Stimulated activated naive CD8-positive, alpha-beta T cell treated with anti-CD3 and anti-CD28 coated beads, Interleukin-15, Interleukin-2, amounts not matched to agents 100 ng/mL and 50 ng/mL, for 24 hours (primary cell): ENCODE measurements at regions not wholly inside any gene's neighbourhood (a gene's known extent, or its start where the extent isn't known, plus 50 kb on each side); places are given as distances from the start of the nearest gene placed in this dataset.

Source experiments
- H3K27ac Mint-ChIP-seq: one replicate; pipeline ENCODE4 v1.8.0; 2021; ENCODE audit warnings: mild to moderate bottlenecking, mixed read lengths
- H3K27me3 Mint-ChIP-seq: one replicate; pipeline ENCODE4 v1.8.0; 2021; ENCODE audit warnings: mixed read lengths
- H3K36me3 Mint-ChIP-seq: one replicate; pipeline ENCODE4 v1.8.0; 2021; ENCODE audit warnings: low read depth, mixed read lengths
- H3K4me1 Mint-ChIP-seq: one replicate; pipeline ENCODE4 v1.8.0; 2021; ENCODE audit warnings: low read depth, mixed read lengths
- H3K4me3 Mint-ChIP-seq: one replicate; pipeline ENCODE4 v1.8.0; 2021; ENCODE audit warnings: mild to moderate bottlenecking, mixed read lengths
- H3K9me3 Mint-ChIP-seq: one replicate; pipeline ENCODE4 v1.8.0; 2021; ENCODE audit warnings: mixed read lengths

GRCh38 chr5:171581781-171582180, 162.3 kb downstream of the FGF18 start:
- H3K4me1 Mint-ChIP-seq: no peaks in the 10 kb centered on the region
- no peaks in the 10 kb centered on the region for H3K36me3 Mint-ChIP-seq
- H3K27me3 Mint-ChIP-seq: peaks cover 22% of the 10 kb centered on the region
- H3K4me3 Mint-ChIP-seq: no peak overlapping the region
- H3K9me3 Mint-ChIP-seq: no peaks in the 10 kb centered on the region
- no peak overlapping the region for H3K27ac Mint-ChIP-seq

DNA sequence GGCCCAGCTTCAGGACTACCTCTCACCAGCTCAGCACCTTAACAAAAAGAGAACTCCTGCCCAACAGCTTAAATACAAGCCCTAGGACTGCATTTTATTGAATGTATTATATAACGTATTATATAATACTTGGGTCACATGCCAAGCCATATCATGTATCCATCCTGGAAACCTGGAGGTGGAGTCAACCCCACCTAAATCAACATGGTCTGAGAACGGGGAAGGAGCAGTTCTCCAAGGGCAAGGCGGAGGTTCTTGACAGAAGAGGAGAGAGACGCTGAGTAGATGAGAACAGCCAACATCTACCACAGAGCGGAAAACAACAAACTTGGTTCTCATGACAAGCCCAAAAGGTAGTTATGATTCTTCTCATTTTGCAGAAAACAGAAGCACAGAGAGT, 163.4 kb downstream of the FGF18 start:
- Mint-ChIP-seq H3K4me1 (no peaks in the 10 kb centered on the region), H3K27ac (no peak overlapping the region), H3K9me3 (no peaks in the 10 kb centered on the region), H3K27me3 (peaks cover 26% of the 10 kb centered on the region), H3K4me3 (no peak overlapping the region), H3K36me3 (no peaks in the 10 kb centered on the region)

DNA sequence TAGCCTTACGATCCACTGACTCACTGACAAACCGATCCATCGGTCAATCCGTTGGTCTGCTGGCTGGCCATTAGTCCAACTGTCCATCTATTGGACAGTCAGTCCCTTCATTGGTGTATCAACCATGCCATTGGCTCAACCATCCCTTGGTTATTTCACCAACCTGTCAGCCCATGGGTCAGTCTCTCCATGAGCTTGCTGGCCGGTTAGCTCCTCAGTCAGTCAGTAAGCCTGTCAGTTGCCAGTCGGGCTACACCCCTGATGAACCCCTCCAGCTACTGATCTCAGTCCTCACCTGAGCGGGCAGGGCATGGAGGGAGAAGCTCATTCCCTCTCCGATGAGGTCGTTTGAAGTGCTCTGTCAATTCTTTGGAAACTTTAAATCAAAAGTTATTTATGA, 166.5 kb downstream of the FGF18 start:
- peaks cover 36% of the 10 kb centered on the region for H3K27me3 Mint-ChIP-seq
- H3K27ac Mint-ChIP-seq: no peak overlapping the region
- H3K4me3 Mint-ChIP-seq: no peak overlapping the region
- H3K36me3 Mint-ChIP-seq: no peaks in the 10 kb centered on the region
- no peaks in the 10 kb centered on the region for H3K4me1 Mint-ChIP-seq
- H3K9me3 Mint-ChIP-seq: no peaks in the 10 kb centered on the region

DNA sequence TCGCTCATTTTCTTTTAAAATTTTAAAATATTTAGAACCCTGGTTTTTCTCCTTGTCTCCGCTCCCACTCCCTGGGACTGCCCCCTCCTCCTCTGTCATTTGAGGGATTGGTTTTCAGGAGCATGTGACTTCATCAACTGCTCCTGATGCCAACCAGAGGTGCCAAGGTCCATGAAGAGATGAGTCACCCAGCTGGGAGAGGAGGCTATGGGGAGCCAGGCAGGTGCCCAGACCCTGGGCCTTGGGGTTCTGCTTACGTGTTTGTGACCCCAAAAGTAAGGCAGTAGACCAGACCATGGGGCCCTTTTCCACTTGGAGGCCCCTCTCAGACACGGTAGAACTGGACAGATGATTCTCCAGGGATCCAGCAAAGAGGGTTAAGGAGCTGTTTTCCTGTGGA, 167.0 kb downstream of the FGF18 start:
- Mint-ChIP-seq H3K4me1 (no peaks in the 10 kb centered on the region), H3K4me3 (no peak overlapping the region), H3K27me3 (peaks cover 36% of the 10 kb centered on the region), H3K36me3 (no peaks in the 10 kb centered on the region), H3K9me3 (no peaks in the 10 kb centered on the region), H3K27ac (no peak overlapping the region)

DNA sequence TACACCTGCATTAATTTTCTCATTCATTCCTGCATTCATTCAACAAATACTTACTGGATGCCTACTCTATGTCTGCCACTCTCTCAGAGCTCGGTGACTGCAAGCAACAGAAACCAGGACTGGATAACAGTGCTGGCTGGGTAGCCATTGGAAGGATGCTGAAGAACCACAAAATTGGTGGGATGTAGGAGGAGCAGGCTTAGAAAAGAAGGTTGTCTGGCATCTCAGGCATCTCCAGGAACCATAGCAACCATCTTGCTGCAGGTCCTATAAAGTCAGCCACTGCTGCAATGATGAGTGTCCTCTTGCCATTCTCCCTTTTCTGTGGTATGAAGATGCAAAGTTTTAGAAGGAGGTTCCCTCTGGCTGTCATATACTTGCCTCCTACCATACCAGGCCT, 168.6 kb downstream of the FGF18 start:
- H3K36me3 Mint-ChIP-seq: no peaks in the 10 kb centered on the region
- peaks cover 36% of the 10 kb centered on the region for H3K27me3 Mint-ChIP-seq
- H3K27ac Mint-ChIP-seq: no peak overlapping the region
- H3K9me3 Mint-ChIP-seq: no peaks in the 10 kb centered on the region
- H3K4me1 Mint-ChIP-seq: no peaks in the 10 kb centered on the region
- H3K4me3 Mint-ChIP-seq: no peak overlapping the region

GRCh38 chr5:171588790-171589189, 169.3 kb downstream of the FGF18 start:
- Mint-ChIP-seq H3K27me3 (peaks cover 29% of the 10 kb centered on the region), H3K9me3 (no peaks in the 10 kb centered on the region), H3K4me3 (no peak overlapping the region), H3K27ac (no peak overlapping the region), H3K36me3 (no peaks in the 10 kb centered on the region), H3K4me1 (no peaks in the 10 kb centered on the region)

DNA sequence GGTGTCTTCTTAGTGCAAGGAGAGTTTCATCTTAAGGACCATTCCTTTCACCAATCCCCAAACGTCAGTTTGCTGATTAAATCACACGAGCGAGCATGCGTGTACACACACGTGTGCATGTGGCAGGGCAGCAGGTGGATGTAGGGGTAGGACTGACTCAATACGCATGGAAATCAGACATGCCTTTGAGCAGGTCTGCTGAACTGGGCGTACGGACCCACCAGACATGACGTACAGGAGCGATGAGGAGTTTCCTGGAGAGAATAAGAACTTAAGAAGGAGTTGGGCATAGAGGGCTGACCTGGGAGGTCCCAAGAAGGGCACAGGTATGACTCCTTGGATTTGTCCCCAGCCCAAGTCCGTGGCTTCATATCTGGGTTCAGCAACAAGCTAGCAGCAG, 170.0 kb downstream of the FGF18 start:
- H3K4me3 Mint-ChIP-seq: no peak overlapping the region
- no peaks in the 10 kb centered on the region for H3K9me3 Mint-ChIP-seq
- no peaks in the 10 kb centered on the region for H3K4me1 Mint-ChIP-seq
- H3K36me3 Mint-ChIP-seq: no peaks in the 10 kb centered on the region
- no peak overlapping the region for H3K27ac Mint-ChIP-seq
- H3K27me3 Mint-ChIP-seq: peaks cover 24% of the 10 kb centered on the region

DNA sequence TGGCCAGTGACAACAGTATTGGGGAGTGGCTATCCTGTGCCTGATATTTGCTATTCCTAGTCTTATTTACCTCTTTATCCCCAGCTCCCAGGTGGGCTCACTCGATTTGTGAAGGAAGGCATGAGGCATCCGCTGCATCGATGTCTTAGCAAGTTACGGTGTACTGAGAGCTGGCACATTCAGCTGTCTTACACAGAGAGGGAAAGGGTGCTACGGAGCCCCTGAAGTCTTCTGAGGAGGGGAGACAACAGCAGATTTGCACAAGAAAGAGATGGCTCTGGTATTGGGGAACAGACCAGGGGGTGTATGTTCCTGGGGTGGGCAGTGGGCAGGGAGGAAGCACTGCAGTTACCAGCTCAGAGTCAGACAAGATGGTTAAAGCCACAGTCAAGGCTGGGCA, 172.6 kb downstream of the FGF18 start:
- Mint-ChIP-seq H3K36me3 (no peaks in the 10 kb centered on the region), H3K4me1 (peaks cover 6% of the 10 kb centered on the region), H3K27ac (no peak overlapping the region), H3K27me3 (peaks cover 19% of the 10 kb centered on the region), H3K4me3 (no peak overlapping the region), H3K9me3 (no peaks in the 10 kb centered on the region)

DNA sequence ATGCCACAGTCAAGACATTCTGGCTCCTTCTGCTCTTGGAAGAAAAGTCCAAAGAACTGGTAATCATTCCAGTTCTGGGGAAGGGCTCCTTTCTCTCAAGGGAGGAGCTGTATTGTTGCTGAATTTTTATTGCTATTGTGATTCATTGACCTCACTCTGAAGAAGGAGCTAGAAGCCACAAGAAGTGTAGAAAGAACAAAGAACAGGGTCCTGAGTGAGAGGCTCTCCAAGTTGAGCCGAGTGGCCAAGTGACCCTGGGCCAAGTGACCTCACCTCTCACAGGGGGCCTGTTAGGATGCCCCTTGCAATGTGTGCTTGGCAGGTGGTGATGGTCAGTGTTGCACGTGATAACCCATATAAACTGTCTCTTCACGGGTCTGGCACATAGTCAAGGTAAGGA, 173.3 kb downstream of the FGF18 start:
- Mint-ChIP-seq H3K27me3 (peaks cover 18% of the 10 kb centered on the region), H3K9me3 (no peaks in the 10 kb centered on the region), H3K4me1 (peaks cover 6% of the 10 kb centered on the region), H3K36me3 (no peaks in the 10 kb centered on the region), H3K27ac (no peak overlapping the region), H3K4me3 (no peak overlapping the region)

- H3K4me3 Mint-ChIP-seq: no peak overlapping the region
- H3K36me3 Mint-ChIP-seq: no peaks in the 10 kb centered on the region
- peaks cover 19% of the 10 kb centered on the region for H3K27me3 Mint-ChIP-seq
- no peaks in the 10 kb centered on the region for H3K9me3 Mint-ChIP-seq
- peaks cover 6% of the 10 kb centered on the region for H3K4me1 Mint-ChIP-seq
- no peak overlapping the region for H3K27ac Mint-ChIP-seq
These were observed 174.0 kb downstream of the FGF18 start for GRCh38 chr5:171593401-171593800.

GRCh38 chr5:171593976-171594375, 174.5 kb downstream of the FGF18 start:
- Mint-ChIP-seq H3K9me3 (no peaks in the 10 kb centered on the region), H3K27me3 (peaks cover 21% of the 10 kb centered on the region), H3K36me3 (no peaks in the 10 kb centered on the region), H3K4me1 (peaks cover 6% of the 10 kb centered on the region), H3K27ac (no peak overlapping the region), H3K4me3 (no peak overlapping the region)

GRCh38 chr5:171595401-171595800, 176.0 kb downstream of the FGF18 start:
- Mint-ChIP-seq H3K4me3 (no peak overlapping the region), H3K27ac (peak overlapping the region; percentile 24), H3K36me3 (no peaks in the 10 kb centered on the region), H3K4me1 (peaks cover 15% of the 10 kb centered on the region), H3K27me3 (peaks cover 12% of the 10 kb centered on the region), H3K9me3 (no peaks in the 10 kb centered on the region)

DNA sequence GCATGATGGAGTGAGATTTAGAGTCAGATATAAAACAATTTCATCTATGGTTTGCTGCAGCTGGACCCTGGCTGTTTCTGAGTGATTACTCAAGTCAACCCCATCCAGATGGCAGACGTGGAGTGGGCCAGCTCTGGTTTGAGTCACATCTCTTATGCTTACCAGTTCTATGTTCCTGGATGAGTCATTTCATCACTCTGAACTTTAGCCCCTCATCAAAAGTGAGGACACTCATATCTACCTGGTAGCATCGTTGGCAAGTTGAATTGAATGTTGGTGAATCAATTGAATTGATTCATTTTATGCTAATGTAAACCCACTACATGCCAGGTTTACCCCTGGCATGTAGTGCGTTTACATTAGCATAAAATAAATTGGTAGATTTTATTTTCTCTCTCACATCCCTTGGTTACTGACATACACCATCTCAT, 176.4 kb downstream of the FGF18 start:
- Mint-ChIP-seq H3K36me3 (no peaks in the 10 kb centered on the region), H3K4me1 (peaks cover 20% of the 10 kb centered on the region), H3K9me3 (no peaks in the 10 kb centered on the region), H3K27ac (peak overlapping the region; percentile 24), H3K4me3 (no peak overlapping the region), H3K27me3 (peaks cover 12% of the 10 kb centered on the region)

DNA sequence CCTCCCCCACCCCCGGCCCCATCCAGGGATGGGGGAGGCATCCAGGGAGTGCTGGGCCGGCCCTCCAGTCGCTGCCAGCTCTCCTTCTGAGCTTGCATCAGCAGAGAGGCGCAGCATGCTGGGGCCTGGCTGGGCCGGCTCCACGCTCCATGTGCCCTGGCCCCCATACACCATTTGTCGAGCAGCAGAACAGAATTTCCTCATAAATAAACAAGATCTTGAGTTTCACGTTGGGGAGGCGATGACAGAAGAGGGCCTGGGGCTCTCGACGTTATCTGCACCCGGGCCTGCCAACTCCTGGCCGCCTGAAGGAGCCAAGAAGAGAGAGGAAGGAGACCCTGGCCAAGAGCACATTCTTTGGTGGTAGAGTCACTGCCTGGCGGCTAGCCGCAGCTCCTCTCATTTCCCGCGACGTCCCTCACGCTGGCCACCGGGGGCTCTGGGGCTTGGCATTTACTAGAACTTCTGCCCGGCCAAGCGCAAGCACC, 177.0 kb downstream of the FGF18 start:
- Mint-ChIP-seq H3K4me3 (no peak overlapping the region), H3K27ac (no peak overlapping the region), H3K9me3 (no peaks in the 10 kb centered on the region), H3K36me3 (no peaks in the 10 kb centered on the region), H3K27me3 (peaks cover 12% of the 10 kb centered on the region), H3K4me1 (peaks cover 26% of the 10 kb centered on the region)

DNA sequence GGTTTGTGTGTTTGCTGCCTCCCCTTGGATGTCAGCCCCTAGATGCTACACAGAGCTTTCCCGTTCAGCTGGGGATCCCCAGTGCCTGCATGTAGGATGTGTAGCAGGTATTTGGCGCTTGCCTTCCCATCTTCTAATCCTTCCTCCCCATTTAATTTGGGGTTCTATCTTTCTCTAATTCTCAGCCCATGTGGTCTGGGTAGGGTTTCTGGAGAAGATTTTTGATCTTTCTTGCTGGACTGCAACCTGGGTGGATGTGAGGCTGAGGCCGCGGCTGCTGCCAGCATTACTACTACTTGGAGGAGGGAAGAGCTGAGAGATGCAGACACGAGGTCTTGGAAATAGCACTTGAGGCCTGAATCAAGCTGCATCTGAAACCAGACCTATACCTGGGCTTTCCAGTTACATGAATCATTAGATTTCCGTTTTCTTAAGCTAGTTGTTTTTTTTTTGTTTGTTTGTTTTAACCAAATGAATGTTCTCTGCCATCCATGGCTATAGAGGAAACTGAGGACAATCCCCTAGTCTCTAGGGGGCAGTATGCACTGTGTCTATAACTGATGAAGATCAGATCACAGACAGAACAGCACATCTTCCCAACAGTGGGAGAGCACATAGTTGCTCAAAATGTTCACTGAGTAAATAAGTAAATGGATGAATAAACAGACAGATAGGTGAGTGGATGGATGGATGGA, 178.6 kb downstream of the FGF18 start:
- Mint-ChIP-seq H3K27ac (no peak overlapping the region), H3K36me3 (no peaks in the 10 kb centered on the region), H3K27me3 (peaks cover 8% of the 10 kb centered on the region), H3K4me1 (peaks cover 32% of the 10 kb centered on the region), H3K9me3 (no peaks in the 10 kb centered on the region), H3K4me3 (no peak overlapping the region)

GRCh38 chr5:171598641-171599152, 179.2 kb downstream of the FGF18 start:
- H3K27me3 Mint-ChIP-seq: peaks cover 8% of the 10 kb centered on the region
- no peak overlapping the region for H3K27ac Mint-ChIP-seq
- H3K9me3 Mint-ChIP-seq: no peaks in the 10 kb centered on the region
- peaks cover 32% of the 10 kb centered on the region for H3K4me1 Mint-ChIP-seq
- no peak overlapping the region for H3K4me3 Mint-ChIP-seq
- H3K36me3 Mint-ChIP-seq: no peaks in the 10 kb centered on the region
